GM21619 (cell line): ENCODE measurements at regions not wholly inside any gene's neighbourhood (a gene's known extent, or its start where the extent isn't known, plus 50 kb on each side); places are given as distances from the start of the nearest gene placed in this dataset.

Experiments
- ATAC-seq: cut with Tn5 transposase; IDR thresholded peaks from one replicate; pipeline ENCODE4 v1.9.1; 2021; ENCODE audit not compliant: unreplicated experiment

DNA sequence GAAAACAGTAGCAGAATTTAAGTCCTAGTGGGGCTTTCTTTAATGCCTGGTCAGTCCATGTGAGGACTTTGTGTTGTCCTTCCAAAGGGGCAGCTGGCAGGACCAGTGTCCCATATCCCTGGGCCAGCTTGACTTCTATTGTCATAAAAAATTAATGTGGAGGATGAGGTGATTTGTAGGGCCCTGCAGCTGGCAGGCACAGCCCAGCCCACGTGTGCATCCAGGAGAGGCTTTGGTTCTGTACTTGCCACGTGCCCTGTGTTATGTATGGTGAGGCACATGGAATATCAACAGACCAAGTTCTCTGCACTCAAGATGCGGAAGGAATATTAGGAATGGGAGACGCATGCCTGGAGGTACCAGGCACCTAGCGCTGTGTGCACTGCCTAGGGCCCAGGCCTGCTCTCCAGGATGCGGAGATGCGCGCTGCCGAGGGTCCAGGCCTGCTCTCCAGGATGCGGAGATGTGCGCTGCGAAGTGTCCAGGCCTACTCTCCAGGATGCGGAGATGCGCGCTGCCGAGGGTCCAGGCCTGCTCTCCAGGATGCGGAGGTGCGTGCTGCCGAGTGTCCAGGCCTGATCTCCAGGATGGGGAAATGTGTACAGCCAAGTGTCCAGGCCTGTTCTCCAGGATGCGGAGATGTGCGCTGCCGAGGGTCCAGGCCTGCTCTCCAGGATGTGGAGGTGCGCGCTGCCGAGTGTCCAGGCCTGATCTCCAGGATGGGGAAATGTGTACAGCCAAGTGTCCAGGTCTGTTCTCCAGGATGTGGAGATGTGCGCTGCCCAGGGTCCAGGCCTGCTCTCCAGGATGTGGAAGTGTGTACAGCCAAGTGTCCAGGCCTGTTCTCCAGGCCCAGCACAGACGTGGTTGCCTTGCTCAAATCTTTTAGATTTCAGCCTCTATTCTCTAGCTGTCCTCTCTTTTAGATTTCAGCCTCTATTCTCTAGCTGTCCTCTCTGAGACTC, 183.3 kb upstream of the ROPN1 start:
- no peak for ATAC-seq

DNA sequence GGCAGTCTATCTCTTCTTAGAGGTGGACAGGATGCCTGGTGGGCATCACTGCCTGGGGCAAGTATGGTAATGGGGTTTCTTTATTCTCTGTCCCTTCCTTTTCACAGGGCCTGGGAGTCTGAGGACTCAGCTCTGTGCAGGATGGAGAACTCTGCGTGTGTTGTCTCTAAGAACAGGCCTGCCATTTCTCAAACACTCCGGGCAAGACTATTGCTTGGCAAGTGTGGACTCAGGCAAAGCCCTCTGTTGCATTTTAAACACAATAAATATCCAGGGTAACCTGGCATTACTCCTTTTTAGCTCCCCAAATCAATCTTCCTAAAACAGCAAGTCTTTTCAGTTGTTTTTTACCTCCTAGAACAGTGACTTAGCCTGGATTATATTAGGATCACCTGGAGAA, 185.1 kb upstream of the ROPN1 start:
- no peak for ATAC-seq

DNA sequence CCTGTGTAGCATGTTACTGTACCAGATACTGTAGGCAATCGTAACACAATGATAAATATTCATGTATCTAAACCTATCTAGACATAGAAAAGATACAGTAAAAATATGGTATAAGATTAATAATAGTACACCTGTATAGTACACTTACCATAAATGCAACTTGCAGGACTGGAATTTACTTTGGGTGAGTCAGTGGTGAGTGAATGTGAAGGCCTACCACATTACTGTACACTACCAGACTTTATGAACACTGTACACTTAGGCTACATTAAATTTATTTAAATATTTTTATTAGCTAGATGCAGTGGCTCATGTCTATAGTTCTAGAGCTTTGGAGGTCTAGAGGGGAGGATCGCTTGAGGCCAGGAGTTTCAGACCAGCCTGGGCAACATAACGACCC, 186.6 kb upstream of the ROPN1 start:
- ATAC-seq = no peak

DNA sequence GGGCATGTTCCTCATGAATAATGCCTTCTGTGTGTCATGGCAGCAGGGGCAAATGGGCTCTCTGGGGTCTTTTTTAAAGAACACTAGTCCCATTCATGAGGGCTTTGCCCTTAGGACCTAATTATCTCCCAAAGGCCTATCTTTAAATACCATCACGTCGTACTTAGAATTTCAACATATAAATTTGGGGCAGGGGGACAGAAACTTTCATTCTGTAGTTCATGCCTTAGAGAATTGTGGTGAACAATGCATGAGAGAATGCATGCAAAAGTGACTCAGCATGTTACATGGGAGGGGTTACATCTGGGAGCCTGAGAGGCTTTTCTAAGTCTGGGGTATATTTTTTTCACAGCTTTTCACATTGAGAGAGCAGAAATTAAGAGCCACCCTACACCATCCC, 208.5 kb upstream of the ROPN1 start:
- no peak for ATAC-seq

DNA sequence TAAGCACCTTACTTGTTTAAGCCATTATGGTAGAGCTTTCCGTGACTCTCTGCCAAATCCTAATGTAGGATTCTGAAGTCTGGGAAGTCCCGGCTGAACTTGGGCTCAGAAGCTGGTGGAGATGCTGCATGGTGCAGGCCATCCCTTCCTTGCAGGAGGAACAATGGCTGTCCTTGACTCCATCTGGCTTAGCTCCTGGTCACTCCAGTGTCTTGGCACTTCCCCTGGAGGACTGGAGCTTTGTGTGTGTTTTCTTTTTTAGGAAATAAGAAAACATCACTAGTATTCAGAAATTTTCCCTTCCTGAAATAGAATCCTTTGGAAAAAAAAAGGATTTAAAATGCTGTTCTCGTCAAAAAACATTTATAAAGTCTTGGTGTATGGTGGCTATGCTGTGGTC, 209.3 kb upstream of the ROPN1 start:
- no peak for ATAC-seq

DNA sequence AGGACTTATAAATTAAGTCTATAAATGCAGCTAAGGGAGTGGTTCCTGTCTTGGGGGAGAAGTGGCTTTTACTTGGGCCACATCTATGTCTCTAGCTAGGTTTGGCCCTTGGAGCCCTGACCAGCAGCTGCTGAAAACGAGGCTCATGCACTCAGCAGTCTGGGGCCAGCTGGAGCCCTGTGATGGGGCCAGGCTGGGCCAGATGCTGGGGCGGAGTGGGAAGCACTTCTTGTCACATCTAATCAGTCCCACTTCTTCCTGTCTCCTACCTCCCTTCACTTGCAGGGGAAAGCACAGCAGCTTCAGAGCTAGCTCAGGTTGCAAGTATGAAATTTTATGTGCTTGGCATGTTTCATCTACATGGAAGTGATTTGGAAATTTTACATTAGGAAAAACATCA, 209.9 kb upstream of the ROPN1 start:
- ATAC-seq = no peak

DNA sequence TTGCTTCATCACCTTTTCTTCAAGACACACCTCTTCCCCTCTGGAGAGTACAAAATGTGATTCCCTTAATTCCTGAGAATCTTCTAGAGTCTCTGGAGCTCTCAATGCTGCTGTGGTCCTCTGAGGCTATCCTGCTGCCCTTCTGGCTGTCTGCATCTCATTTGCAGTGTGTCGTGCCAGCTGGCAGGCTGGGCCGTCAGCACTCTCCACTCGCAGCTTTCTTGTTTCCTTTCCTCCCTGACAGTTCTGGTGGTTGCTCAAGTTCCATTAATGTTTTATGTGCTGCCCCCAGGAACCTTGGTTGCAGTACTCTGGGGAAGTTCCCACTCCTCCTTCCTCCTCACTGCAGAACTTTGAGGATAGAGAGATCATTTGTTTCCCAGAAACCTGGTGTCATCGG, 210.8 kb upstream of the ROPN1 start:
- no peak for ATAC-seq

DNA sequence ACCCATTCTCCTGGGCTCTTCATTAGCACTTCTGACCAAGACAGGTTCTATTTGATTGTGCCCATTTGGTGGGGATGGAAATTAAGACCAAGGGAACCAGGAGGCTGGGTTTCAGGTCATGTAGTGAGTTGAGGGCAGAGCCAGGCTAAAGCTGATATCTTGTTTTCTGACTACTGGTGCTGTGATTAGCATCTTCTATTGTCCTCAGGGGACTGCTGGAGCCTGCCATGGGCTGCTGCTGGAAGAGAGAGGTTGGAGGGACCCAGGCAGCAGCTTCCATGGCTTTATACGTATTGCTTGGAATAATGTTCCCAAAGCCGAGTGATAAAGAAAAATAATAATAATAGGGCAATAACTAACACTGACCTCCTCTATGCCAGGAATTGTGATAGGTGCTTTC, 211.4 kb upstream of the ROPN1 start:
- no peak for ATAC-seq

DNA sequence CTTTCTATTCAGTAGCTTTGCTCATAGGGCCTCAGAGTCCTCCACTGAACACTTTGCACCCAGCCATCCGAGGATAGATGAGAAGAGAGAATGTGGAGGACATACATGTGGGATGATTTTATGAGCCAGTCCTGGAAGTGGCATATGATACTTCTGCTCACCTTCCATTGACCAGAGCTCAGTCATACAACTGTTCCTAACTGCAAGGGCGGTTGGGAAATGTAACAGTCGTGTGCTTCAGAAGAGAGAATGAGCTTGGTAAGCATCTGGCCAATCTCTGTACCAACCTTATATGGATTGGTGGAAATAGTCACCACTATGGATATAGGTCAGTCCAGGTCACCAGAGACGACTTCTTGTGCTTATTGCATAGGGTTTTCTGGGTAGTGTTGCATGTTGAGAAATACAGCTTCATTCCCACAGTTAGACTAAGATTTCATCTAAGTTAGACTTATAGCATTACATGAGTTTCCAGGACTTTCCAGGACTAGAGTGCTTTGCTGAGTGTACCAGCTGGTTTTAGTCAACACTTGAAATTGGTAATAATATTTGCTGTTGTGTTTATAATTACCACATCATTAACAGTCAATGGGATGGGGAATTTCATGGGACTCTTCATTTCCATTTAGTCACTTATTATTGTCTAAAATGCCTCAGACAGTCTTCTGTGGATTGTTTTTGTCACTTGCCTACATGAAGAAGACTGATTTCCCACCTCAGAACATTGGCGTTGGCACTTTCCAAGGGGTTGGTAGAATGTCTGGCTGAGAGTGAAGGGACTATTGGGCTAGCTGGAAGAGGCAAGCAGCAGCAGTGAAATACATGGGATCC, 214.5 kb upstream of the ROPN1 start:
- no peak for ATAC-seq

DNA sequence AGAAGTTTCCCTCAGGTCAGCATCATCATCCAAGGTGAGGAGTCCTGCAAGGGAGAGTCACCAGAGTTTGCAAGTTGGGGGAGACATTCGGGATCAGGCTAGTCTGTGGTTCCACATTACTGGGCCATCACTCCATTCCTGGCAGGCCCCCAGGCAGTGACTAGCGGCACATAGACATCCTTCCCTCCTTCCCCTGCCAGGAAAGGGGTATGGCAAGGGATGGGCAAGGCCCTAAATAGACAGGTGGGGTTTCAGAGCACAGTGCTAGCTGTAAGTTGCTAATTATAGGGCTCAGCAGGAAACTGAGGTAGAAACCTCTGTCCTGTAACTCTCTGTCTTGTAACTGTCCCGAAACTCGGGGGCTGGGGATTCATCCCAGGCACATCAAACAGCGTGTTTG, 215.2 kb upstream of the ROPN1 start:
- ATAC-seq = no peak

DNA sequence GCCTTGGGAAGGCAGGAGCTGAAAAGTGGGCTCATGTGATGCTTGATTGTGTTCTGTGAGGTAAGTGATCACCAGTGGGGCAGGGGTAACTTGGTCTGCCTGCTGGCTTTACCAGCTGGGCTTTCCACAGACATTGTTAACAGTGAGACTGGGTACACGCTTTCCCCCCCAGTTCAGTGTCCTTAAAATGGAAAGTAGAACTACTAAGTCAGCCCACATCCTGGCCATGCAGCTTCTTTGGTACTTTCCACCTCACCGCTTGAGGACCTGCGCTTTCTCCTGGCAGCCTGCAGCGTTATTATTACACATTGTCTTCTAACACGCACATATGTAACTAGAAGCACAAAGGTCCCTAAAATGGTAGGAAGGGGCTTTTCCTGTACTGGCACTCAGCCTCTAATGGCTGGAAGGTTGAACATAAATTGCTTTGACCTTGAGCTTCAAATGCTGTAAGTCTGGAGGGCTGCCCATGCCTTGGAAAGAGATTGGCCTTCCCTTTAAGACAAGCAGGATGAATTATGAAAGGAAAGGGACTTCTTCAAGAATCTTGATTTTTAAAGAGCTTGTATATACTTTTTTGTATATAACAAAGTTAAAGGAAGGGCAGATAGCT, 216.1 kb upstream of the ROPN1 start:
- peak; percentile 82 for ATAC-seq

DNA sequence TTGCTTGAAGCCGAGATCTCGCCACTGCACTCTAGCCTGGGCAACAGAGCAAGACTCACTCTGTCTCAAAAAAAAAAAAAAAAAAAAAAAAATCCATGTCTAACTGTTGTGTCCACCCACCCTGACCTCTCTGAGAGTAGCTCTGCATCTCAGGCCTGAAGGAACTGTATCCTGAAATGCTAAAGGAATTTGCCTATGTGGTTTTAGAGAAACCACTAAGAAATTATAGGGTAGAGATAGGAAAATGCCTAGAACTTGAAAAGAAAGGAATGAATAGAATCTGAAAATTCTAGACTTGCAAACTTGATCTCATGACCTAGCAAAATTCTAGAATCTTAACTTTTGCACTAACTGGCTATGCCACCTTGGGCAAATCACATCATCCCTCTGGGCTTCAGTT, 217.5 kb upstream of the ROPN1 start:
- no peak for ATAC-seq

DNA sequence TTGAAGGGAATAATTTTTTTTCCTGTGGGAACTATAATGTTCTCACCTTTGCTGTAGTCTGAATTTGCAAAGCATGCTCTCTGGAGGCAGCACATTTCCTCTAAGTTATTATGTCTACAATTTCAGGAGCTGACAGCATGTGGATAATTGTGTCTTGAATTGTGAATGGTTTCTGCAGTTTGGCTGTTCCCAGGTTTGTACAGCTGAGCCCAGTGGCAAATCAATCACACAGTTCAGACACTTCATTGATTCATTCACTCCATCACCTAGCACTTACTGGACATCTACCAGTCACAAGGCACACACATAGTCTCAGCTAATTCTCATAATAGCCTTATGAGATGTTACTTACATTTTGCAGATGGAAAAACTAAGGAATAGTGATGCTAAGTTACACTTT, 219.0 kb upstream of the ROPN1 start:
- ATAC-seq = no peak

DNA sequence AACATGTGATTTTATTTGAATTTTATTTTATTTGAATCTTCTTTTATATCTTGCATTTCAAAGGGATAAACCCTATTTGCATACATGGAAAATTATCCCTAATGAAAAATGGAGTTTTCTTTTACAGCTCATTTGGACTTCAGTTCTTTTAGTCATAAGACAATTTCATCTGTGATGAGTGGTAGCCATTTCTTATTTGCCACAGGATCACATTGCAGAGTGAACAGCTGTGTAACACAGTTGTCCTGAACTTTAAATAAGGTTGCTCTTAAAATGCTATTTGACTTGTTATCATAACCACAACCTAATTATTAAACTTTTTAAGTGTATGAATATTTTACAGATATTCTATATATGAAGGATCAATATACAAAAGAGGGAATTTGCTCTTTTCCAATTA, 221.7 kb upstream of the ROPN1 start:
- ATAC-seq = no peak

DNA sequence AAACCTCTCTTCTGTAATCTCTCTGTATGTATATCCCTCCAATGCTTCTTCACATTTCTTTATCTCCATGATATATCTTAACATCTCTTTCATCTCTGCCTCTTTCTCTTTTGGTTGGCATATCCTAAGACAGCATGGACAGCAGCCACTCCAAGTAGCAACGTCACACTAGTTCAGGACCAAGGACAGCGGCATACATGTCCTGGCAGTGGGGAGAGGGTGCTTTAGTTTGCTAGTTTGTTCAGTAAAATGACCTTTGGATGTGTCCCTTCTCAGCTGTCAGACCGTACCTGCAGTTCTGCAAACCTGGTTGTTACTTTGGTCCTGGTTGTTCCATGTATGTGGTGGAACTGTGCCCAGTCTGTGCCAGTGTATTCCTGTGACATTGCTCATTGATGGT, 225.6 kb upstream of the ROPN1 start:
- no peak for ATAC-seq

DNA sequence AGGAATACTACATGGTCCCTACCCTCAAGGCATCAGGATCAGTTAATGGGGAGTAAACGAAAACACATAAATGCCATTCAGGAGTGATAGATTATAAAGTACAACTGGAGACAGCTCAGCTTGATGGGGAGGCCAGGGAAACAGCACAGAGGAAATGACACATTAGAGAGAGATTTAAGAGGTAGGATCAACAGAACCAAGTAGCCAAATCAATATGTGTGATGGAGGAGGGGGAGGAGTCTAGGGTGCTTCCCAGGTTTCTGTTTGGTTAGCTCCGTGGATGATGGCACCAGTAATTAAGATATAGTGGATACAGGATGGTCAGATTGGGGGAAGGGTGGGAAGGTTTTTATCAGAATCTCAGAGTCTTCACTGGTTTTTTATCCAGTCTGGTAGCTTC, 229.5 kb upstream of the ROPN1 start:
- ATAC-seq = no peak

DNA sequence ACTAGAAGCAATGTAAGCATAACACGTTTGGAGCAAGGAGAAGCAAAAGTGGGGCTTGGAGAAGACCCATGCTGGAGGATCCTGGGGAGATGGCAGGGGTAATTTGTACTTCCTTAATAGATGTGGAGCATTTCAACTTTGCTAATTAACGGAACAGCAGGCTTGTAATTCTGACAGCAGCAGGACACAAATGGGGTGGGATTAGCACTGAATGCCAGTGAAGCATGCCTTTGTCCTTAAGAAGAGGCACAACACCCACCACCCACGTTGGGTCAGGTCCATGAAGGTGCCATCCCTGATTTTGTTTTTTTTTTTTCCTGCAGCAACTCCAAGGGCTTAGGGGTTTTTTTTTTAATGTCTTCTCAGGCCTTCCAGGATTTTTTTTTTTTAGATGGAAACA, 231.9 kb upstream of the ROPN1 start:
- no peak for ATAC-seq

DNA sequence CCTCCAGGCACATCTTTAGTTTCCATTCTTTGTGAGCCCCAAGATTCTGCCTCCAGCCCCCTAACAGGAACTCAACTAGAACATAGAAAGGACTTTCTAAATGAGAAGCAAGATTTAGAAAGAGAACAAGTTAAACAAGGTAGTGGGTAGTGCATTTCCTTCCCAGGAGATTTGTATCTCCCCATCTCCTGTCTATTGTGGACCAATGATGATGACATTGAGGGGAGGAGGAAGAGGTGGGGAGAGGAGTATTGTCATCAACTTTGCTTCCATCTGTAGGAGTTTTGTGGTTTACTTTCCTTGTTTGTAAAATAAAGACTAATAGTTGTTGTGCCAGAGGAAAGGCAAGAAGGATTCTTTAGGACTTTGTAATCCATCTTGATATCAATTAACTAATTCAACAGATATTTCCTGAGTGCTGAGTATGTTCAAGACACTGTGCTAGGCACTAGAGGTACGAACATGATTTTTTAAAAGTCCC, 235.3 kb upstream of the ROPN1 start:
- ATAC-seq = no peak

DNA sequence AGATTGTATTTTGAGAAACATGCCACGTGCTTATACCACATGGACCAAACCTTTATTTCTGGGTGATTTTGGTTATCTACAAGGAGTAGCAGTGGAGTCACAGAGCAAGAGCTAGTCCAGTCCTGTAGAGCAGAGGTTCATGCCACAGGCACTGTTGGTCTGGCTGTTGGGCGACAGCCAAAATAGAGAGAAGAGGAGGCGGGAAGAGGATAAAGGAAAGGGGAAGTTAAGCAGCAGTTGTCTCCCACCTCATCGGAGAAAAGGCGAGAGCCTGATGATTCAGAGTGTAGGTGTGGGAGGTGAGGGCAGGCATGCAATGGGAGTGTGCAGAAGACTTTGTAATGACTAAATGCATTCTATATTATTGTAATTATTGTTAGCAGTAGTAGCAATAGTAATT, 237.5 kb upstream of the ROPN1 start:
- ATAC-seq = no peak

DNA sequence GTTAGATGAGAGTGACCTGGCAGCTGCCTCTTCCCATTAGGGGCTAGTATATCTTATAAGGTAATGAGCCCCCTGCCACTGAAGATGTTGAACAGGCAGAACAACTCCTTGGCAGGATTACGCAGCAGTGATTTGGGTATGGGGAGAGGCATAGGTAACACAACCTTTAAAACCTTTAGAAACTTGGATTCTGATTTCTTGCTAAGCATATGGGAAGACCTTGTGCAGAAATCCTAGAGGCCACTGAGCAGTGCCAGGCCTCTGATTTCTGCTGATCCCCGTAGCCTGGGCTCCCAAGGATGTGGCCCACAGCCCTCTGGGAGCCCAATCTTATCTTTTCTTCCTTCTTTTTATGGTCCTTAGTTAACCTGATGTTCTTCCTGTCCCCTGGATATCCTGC, 237.9 kb upstream of the ROPN1 start:
- no peak for ATAC-seq

DNA sequence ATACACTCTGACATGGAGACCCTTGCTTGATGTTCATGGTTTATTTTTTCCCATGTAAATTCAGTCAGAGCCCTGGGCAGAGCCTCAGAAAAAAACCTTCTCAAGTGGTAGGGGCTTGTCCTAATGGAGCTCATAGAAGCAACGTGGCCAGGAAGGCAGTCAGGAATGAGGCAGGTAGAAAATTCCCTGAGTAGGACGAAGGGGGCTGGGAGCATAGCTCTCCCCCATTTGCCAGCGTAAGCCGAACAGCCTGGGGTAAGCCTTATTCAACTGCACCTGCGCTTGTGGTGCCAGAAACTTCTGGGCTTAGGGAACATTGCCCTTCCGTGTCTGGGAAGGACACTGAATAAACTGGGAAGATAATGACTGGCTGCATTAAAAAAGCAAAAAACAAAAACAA, 238.5 kb upstream of the ROPN1 start:
- no peak for ATAC-seq

DNA sequence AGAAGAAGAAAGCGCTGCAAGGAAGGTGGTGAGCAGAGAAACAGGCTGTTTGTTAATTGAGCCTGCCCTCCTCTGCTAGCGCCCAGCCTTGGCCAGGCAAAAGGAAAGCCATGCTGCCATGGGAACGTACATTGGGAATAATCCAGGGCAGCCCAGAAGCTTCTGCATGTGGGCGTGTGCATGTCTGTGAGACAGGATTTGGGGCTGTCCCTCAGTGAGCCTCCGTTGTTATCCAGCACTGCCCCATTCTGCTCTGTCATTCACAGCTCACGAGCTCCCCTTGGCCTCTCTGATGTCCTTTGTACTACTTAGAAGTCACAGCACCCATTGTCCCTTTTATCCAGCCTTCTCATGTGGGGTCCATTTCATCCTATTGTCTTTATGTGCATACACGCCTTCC, 239.1 kb upstream of the ROPN1 start:
- ATAC-seq = no peak
